HG03280 (cell line): ENCODE measurements at regions not wholly inside any gene's neighbourhood (a gene's known extent, or its start where the extent isn't known, plus 50 kb on each side); places are given as distances from the start of the nearest gene placed in this dataset.
"Not testable (repeated sequence)": the region's sequence is repeated elsewhere in the genome, so short reads cannot be mapped to it uniquely, and the experiment has no call there.

Source experiments
- ATAC-seq: cut with Tn5 transposase; IDR thresholded peaks from one replicate; pipeline ENCODE4 v1.9.1; 2021; ENCODE audit warnings: mild to moderate bottlenecking, moderate library complexity; ENCODE audit not compliant: unreplicated experiment

DNA sequence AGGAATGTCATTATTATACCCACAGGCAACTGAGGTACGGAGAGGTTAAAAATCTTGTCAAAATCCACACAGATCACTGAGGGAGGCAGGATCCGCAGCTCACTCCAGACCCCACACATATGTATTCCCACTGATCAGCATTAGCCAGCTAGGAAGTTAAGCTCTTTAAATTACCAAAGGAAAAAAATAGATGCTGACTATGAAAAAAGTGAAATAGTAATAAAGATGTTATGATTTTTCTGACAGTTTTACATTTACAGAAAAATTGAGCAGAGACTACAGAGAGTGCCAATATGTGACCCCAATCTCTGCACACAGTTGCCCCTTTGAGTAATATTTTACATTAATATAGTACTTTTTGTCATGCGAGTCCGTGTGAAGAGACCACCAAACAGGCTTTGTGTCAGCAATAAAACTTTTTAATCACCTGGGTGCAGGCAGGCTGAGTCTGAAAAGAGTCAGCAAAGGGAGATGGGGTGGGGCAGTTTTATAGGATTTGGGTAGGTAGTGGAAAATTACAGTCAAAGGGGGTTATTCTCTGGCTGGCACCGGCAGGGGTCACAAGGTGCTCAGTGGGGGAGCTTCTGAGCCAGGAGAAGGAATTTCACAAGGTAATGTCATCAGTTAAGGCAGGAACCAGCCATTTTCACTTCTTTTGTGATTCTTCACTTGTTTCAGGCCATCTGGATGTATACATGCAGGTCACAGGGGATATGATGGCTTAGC is 61.9 kb upstream of the NAA35 start:
- not testable (repeated sequence) for ATAC-seq

DNA sequence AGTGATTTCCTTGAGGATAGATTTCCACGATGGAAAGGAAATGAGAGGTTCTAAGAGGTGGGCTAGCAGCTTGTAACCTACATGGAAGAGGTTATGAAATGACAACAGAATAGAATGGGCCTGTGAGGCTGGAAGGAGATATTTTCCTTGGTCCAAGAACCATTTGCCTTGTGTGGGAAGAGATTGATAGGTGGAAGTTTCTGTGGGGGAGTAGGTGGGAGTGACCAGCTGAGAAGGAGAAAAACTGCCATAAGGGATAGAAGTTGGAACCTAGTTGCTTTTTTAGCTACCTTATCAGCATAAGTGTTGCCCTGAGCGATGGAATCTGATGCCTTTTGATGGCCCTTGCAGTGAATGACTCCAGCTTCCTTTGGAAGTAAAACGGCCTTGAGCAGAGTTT is 60.4 kb upstream of the NAA35 start:
- ATAC-seq, result not testable (repeated sequence)

DNA sequence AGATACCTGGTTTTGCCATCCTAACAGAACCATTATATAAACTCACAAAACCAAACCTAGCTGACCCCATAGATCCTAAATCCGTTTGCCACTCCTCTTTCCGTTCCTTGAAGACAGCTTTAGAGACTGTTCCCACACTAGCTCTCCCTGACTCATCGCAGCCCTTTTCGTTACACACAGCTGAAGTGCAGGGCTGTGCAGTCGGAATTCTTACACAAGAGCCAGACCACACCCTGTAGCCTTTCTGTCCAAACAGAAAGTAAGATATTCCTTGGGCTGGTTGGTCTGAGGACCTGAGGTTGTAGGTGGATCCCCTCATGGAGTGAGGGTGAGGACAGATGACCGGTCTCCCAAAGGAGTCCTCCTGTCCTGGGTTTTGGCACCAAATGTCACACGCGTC is 56.7 kb upstream of the NAA35 start:
- no peak for ATAC-seq

DNA sequence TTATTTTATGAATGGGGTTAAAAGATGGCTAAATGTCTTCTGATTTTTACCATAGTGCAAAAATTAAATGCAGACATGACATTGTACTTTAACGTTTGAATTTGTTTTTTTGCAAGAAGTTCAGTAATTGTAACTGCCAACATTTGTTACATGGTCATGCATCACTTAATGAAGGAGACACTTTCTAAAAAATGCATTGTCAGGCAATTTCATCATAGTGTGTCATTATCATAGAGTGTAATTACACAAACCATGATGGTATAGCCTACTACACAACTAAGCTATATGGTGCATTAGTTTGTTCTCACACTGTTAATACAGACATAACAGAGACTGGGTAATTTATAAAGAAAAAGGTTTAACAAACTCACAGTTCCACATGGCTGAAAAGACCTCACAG is 50.0 kb upstream of the NAA35 start:
- no peak for ATAC-seq
